ENCODE measurements at regions not wholly inside any gene's neighbourhood (a gene's known extent, or its start where the extent isn't known, plus 50 kb on each side); places are given as distances from the start of the nearest gene placed in this dataset.

- TF ChIP-seq POLR2A (IDR thresholded peaks at IDR 0.05), result no peak
- no peak for TF ChIP-seq CTCF (IDR thresholded peaks at IDR 0.05)
Observed at GRCh38 chr20:7237251-7237650, 469.8 kb downstream of the BMP2 start.

All from transverse colon (tissue), 3 donors.